GM23338 (cell line): ENCODE measurements at regions not wholly inside any gene's neighbourhood (a gene's known extent, or its start where the extent isn't known, plus 50 kb on each side); places are given as distances from the start of the nearest gene placed in this dataset.

Experiments
- ATAC-seq: fragments of 200-7000 bp; cut with Tn5 transposase; 3 replicates; pipeline ENCODE4 v1.9.1; 2020
- DNase-seq: peaks from one replicate; pipeline ENCODE4 v3.0.0-alpha.2; 2015; ENCODE audit warnings: low spot score
- H2AFZ ChIP-seq: fragments of 200-600 bp; sonication (generic); 2 replicates; pipeline ENCODE4 v1.8.0; 2016; ENCODE audit warnings: antibody characterized with exemption, mild to moderate bottlenecking, moderate library complexity
- H3F3A ChIP-seq: fragments of 200-600 bp; sonication (generic); replicated peaks from 2 replicates; pipeline ENCODE4 v1.8.0; 2017; ENCODE audit warnings: antibody characterized with exemption, mixed run types, low read depth
- H3K27ac ChIP-seq: fragments of 200-600 bp; sonication (generic); 2 replicates; pipeline ENCODE4 v1.6.1; 2016; ENCODE audit warnings: low read depth
- H3K27me3 ChIP-seq: fragments of 200-600 bp; sonication (generic); 2 replicates; pipeline ENCODE4 v1.8.0; 2016; ENCODE audit warnings: mild to moderate bottlenecking, mixed run types, moderate library complexity; ENCODE audit not compliant: insufficient read depth
- H3K36me3 ChIP-seq: fragments of 200-600 bp; sonication (generic); 2 replicates; pipeline ENCODE4 v1.8.0; 2016; ENCODE audit warnings: mild to moderate bottlenecking; ENCODE audit not compliant: insufficient read depth
- H3K4me1 ChIP-seq: fragments of 200-600 bp; sonication (generic); 2 replicates; pipeline ENCODE4 v1.8.0; 2016; ENCODE audit warnings: mild to moderate bottlenecking, moderate library complexity; ENCODE audit not compliant: insufficient read depth
- H3K4me2 ChIP-seq: fragments of 200-600 bp; sonication (generic); 2 replicates; pipeline ENCODE4 v1.7.1; 2017; ENCODE audit warnings: mixed run types
- H3K4me3 ChIP-seq: fragments of 200-600 bp; sonication (generic); 2 replicates; pipeline ENCODE4 v1.6.1; 2016; ENCODE audit warnings: mixed run types
- H3K79me2 ChIP-seq: fragments of 200-600 bp; sonication (generic); replicated peaks from 2 replicates; pipeline ENCODE4 v1.8.0; 2017; ENCODE audit warnings: mild to moderate bottlenecking; ENCODE audit not compliant: insufficient read depth
- H3K9me2 ChIP-seq: fragments of 200-600 bp; sonication (generic); 2 replicates; pipeline ENCODE4 v1.8.0; 2017; ENCODE audit not compliant: insufficient read depth
- H4K20me1 ChIP-seq: fragments of 200-600 bp; sonication (generic); replicated peaks from 2 replicates; pipeline ENCODE4 v1.8.0; 2017; ENCODE audit warnings: mild to moderate bottlenecking; ENCODE audit not compliant: insufficient read depth
- H3K27ac Mint-ChIP-seq: 2 replicates; pipeline ENCODE4 v1.8.0; 2020; ENCODE audit warnings: inconsistent platforms, mild to moderate bottlenecking, moderate library complexity, mixed read lengths
- H3K27me3 Mint-ChIP-seq: 3 replicates; pipeline ENCODE4 v1.8.0; 2022; ENCODE audit warnings: low read depth, mild to moderate bottlenecking, moderate library complexity, mixed read lengths, inconsistent platforms; ENCODE audit not compliant: insufficient read depth, poor library complexity
- H3K36me3 Mint-ChIP-seq: 3 replicates; pipeline ENCODE4 v1.8.0; 2021; ENCODE audit warnings: low read depth, mild to moderate bottlenecking, inconsistent platforms, moderate library complexity, mixed read lengths
- H3K4me1 Mint-ChIP-seq: 3 replicates; pipeline ENCODE4 v1.8.0; 2020; ENCODE audit warnings: mild to moderate bottlenecking, inconsistent platforms, mixed read lengths
- H3K4me3 Mint-ChIP-seq: 3 replicates; pipeline ENCODE4 v1.8.0; 2021; ENCODE audit warnings: moderate library complexity, mild to moderate bottlenecking, inconsistent platforms, mixed read lengths
- H3K9me3 Mint-ChIP-seq: 3 replicates; pipeline ENCODE4 v1.8.0; 2020; ENCODE audit warnings: moderate library complexity, mild to moderate bottlenecking, inconsistent platforms, mixed read lengths
- CREB1 ChIP-seq: fragments of 250-450 bp; sonication (Bioruptor Pico); IDR thresholded peaks from 2 replicates; pipeline ENCODE4 v1.5.0; 2020; ENCODE audit warnings: low read depth, mild to moderate bottlenecking, moderate library complexity
- CTCF ChIP-seq, 2 experiments: fragments of 200-600 bp in 1 of 2; sonication (generic) in 1 of 2; conservative IDR thresholded peaks; 2 replicates each; pipeline versions ENCODE4 v1.5.1 to v1.6.1; 2016 to 2017; ENCODE audit warnings: antibody characterized with exemption in 2 of 2, low read depth in 2 of 2, mild to moderate bottlenecking in 2 of 2, moderate library complexity in 1 of 2
- EZH2 ChIP-seq: fragments of 200-600 bp; sonication (generic); IDR thresholded peaks from one replicate; pipeline ENCODE4 v1.8.0; 2017; ENCODE audit warnings: antibody characterized with exemption, mild to moderate bottlenecking, low read depth; ENCODE audit not compliant: unreplicated experiment
- EZH2phosphoT487 ChIP-seq: fragments of 200-600 bp; sonication (generic); IDR thresholded peaks from one replicate; pipeline ENCODE4 v1.8.1; 2018; ENCODE audit warnings: antibody characterized with exemption; ENCODE audit not compliant: unreplicated experiment
- JUNB ChIP-seq: IDR thresholded peaks from one replicate; pipeline ENCODE4 v1.6.1; 2016; ENCODE audit warnings: antibody characterized with exemption; ENCODE audit not compliant: unreplicated experiment
- NANOG ChIP-seq: IDR thresholded peaks from 2 replicates; pipeline ENCODE4 v1.6.1; 2016; ENCODE audit warnings: antibody characterized with exemption, borderline replicate concordance
- POLR2AphosphoS5 ChIP-seq: IDR thresholded peaks from 2 replicates; pipeline ENCODE4 v1.6.1; 2016; ENCODE audit warnings: antibody characterized with exemption, low read depth
- REST ChIP-seq: IDR thresholded peaks from one replicate; pipeline ENCODE4 v1.6.1; 2018; ENCODE audit warnings: antibody characterized with exemption; ENCODE audit not compliant: unreplicated experiment
- STAT1 ChIP-seq: IDR thresholded peaks from one replicate; pipeline ENCODE4 v1.6.1; 2016; ENCODE audit warnings: antibody characterized with exemption; ENCODE audit not compliant: unreplicated experiment
- ZNF114 ChIP-seq: fragments of 250-450 bp; sonication (Bioruptor Pico); IDR thresholded peaks from 2 replicates; pipeline ENCODE4 v1.5.0; 2020; ENCODE audit warnings: mild to moderate bottlenecking, moderate library complexity
- ZNF331 ChIP-seq: fragments of 250-450 bp; sonication (Bioruptor Pico); IDR thresholded peaks from 2 replicates; pipeline ENCODE4 v1.5.0; 2020; ENCODE audit warnings: low read depth, mild to moderate bottlenecking, moderate library complexity
- TF ChIP-seq, protein P1 (sequence below): IDR thresholded peaks from 2 replicates; pipeline ENCODE4 v1.6.1; 2016; ENCODE audit warnings: antibody characterized with exemption

DNA sequence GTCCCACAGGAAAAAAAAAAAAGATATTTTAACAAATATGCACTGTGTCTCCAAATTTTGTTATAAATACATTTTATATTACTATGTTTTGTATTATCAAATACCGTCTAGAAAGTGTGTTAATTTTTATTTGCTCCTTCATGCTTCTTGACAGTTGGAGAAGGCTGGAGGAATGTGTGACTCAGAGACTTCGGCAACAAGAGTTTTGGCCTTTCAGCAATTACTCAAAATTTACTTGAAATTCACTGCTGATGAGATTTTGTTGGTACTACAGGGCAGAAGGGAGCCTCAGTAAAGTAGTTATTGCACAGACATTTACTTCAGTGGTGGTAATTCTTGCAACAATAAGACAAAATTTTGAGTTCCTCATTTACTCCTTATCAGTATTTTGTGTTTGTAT is 2164.0 kb downstream of the PCDH7 start (continued):
- TF ChIP-seq, protein P1, sequence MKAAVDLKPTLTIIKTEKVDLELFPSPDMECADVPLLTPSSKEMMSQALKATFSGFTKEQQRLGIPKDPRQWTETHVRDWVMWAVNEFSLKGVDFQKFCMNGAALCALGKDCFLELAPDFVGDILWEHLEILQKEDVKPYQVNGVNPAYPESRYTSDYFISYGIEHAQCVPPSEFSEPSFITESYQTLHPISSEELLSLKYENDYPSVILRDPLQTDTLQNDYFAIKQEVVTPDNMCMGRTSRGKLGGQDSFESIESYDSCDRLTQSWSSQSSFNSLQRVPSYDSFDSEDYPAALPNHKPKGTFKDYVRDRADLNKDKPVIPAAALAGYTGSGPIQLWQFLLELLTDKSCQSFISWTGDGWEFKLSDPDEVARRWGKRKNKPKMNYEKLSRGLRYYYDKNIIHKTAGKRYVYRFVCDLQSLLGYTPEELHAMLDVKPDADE = no peak
- TF ChIP-seq JUNB (no peak), EZH2phosphoT487 (no peak), CREB1 (CRISPR knock-in tag) (no peak), ZNF331 (CRISPR knock-in tag) (no peak), POLR2AphosphoS5 (no peak), NANOG (no peak), REST (no peak), EZH2 (no peak), ZNF114 (CRISPR knock-in tag) (no peak), CTCF (conservative IDR thresholded peaks at IDR 0.05; ENCODE audit: low read depth in 2 of 2) (no peak), STAT1 (no peak)

DNA sequence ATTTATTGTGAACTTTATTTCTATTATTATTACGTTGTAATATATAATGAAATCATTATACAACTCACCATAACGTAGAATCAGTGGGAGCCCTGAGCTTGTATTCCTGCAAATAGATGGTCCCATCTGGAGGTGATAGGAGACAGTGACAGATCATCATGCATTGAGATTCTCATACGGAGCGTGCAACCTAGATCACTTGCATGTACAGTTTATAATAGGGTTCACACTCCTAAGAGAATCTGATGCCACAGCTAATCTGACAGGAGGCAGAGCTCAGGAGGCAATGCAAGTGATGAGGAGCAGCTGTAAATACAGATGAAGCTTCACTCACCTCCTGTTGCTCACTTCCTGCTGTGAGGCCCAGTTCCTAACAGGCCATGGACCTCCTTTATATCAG is 2170.2 kb downstream of the PCDH7 start:
- H3K4me1 Mint-ChIP-seq = no peaks in the 10 kb centered on the region
- TF ChIP-seq JUNB = no peak
- H3K36me3 ChIP-seq = 0 out of 2 replicates have a peak, but pooled peaks cover 4% of the 10 kb centered on the region
- no peak overlapping the region for H3K4me2 ChIP-seq
- no peak overlapping the region for H2AFZ ChIP-seq
- no peaks in the 10 kb centered on the region for H3F3A ChIP-seq
- H3K27ac ChIP-seq = no peak overlapping the region
- no peak for ATAC-seq
- H3K27ac Mint-ChIP-seq = no peak overlapping the region
- H3K4me3 Mint-ChIP-seq = no peak overlapping the region
- DNase-seq = no peak
- H3K4me1 ChIP-seq = no peaks in the 10 kb centered on the region
- H3K9me2 ChIP-seq = no peaks in the 10 kb centered on the region
- H3K36me3 Mint-ChIP-seq = peaks cover 5% of the 10 kb centered on the region; the same call in 1 of the 3 replicates
- H3K27me3 ChIP-seq = no peaks in the 10 kb centered on the region
- H3K9me3 Mint-ChIP-seq = peaks cover 8% of the 10 kb centered on the region; the same call in 2 of the 3 replicates
- no peak overlapping the region for H3K4me3 ChIP-seq
- no peaks in the 10 kb centered on the region for H3K79me2 ChIP-seq
- H3K27me3 Mint-ChIP-seq = no peaks in the 10 kb centered on the region
- H4K20me1 ChIP-seq = no peaks in the 10 kb centered on the region
